GM23338 (cell line): ENCODE measurements at regions not wholly inside any gene's neighbourhood (a gene's known extent, or its start where the extent isn't known, plus 50 kb on each side); places are given as distances from the start of the nearest gene placed in this dataset.

Source experiments
- CREB1 ChIP-seq: fragments of 250-450 bp; sonication (Bioruptor Pico); IDR thresholded peaks from 2 replicates; pipeline ENCODE4 v1.5.0; 2020; ENCODE audit warnings: low read depth, mild to moderate bottlenecking, moderate library complexity
- NANOG ChIP-seq: IDR thresholded peaks from 2 replicates; pipeline ENCODE4 v1.6.1; 2016; ENCODE audit warnings: antibody characterized with exemption, borderline replicate concordance
- POLR2AphosphoS5 ChIP-seq: IDR thresholded peaks from 2 replicates; pipeline ENCODE4 v1.6.1; 2016; ENCODE audit warnings: antibody characterized with exemption, low read depth
- STAT1 ChIP-seq: IDR thresholded peaks from one replicate; pipeline ENCODE4 v1.6.1; 2016; ENCODE audit warnings: antibody characterized with exemption; ENCODE audit not compliant: unreplicated experiment
- ZNF114 ChIP-seq: fragments of 250-450 bp; sonication (Bioruptor Pico); IDR thresholded peaks from 2 replicates; pipeline ENCODE4 v1.5.0; 2020; ENCODE audit warnings: mild to moderate bottlenecking, moderate library complexity
- ZNF462 ChIP-seq: fragments of 250-450 bp; sonication (Bioruptor Pico); IDR thresholded peaks from 2 replicates; pipeline ENCODE4 v1.5.0; 2020; ENCODE audit warnings: mild to moderate bottlenecking, moderate library complexity
- TF ChIP-seq, protein P1 (sequence below): IDR thresholded peaks from one replicate; pipeline ENCODE4 v1.6.1; 2018; ENCODE audit warnings: antibody characterized with exemption; ENCODE audit not compliant: unreplicated experiment

- TF ChIP-seq ZNF462 (no peak), POLR2AphosphoS5 (no peak), CREB1 (CRISPR knock-in tag) (no peak), ZNF114 (CRISPR knock-in tag) (no peak), STAT1 (no peak), NANOG (no peak)
- TF ChIP-seq, protein P1, sequence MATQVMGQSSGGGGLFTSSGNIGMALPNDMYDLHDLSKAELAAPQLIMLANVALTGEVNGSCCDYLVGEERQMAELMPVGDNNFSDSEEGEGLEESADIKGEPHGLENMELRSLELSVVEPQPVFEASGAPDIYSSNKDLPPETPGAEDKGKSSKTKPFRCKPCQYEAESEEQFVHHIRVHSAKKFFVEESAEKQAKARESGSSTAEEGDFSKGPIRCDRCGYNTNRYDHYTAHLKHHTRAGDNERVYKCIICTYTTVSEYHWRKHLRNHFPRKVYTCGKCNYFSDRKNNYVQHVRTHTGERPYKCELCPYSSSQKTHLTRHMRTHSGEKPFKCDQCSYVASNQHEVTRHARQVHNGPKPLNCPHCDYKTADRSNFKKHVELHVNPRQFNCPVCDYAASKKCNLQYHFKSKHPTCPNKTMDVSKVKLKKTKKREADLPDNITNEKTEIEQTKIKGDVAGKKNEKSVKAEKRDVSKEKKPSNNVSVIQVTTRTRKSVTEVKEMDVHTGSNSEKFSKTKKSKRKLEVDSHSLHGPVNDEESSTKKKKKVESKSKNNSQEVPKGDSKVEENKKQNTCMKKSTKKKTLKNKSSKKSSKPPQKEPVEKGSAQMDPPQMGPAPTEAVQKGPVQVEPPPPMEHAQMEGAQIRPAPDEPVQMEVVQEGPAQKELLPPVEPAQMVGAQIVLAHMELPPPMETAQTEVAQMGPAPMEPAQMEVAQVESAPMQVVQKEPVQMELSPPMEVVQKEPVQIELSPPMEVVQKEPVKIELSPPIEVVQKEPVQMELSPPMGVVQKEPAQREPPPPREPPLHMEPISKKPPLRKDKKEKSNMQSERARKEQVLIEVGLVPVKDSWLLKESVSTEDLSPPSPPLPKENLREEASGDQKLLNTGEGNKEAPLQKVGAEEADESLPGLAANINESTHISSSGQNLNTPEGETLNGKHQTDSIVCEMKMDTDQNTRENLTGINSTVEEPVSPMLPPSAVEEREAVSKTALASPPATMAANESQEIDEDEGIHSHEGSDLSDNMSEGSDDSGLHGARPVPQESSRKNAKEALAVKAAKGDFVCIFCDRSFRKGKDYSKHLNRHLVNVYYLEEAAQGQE = no peak
Measured at GRCh38 chr1:8127171-8127641, 101.1 kb upstream of the ERRFI1 start (continued).
